Mesendoderm (in vitro differentiated cells): ENCODE measurements at regions not wholly inside any gene's neighbourhood (a gene's known extent, or its start where the extent isn't known, plus 50 kb on each side); places are given as distances from the start of the nearest gene placed in this dataset.

Experiments used
- DNase-seq: peaks from one replicate; pipeline ENCODE4 v3.0.0; 2013
- H2AK5ac ChIP-seq: 2 replicates; pipeline ENCODE4 v1.6.1; 2013; ENCODE audit warnings: low read length, inconsistent platforms
- H2BK120ac ChIP-seq: 2 replicates; pipeline ENCODE4 v1.6.1; 2013; ENCODE audit warnings: low read depth, mild to moderate bottlenecking, low read length, moderate library complexity, mixed read lengths
- H2BK15ac ChIP-seq: replicated peaks from 2 replicates; pipeline ENCODE4 v1.6.1; 2013; ENCODE audit warnings: low read depth, mild to moderate bottlenecking, moderate library complexity
- H2BK5ac ChIP-seq: 2 replicates; pipeline ENCODE4 v1.6.1; 2013; ENCODE audit warnings: low read length, inconsistent platforms
- H3K18ac ChIP-seq: 2 replicates; pipeline ENCODE4 v1.6.1; 2013; ENCODE audit warnings: mild to moderate bottlenecking, low read length, mixed read lengths
- H3K23ac ChIP-seq: one replicate; pipeline ENCODE4 v1.6.1; 2013; ENCODE audit warnings: low read length
- H3K27ac ChIP-seq: 2 replicates; pipeline ENCODE4 v1.5.1; 2013; ENCODE audit warnings: low read depth, mild to moderate bottlenecking, inconsistent platforms, low read length, moderate library complexity
- H3K27me3 ChIP-seq: 2 replicates; pipeline ENCODE4 v1.6.1; 2013; ENCODE audit warnings: low read length, control low read depth, mild to moderate bottlenecking, inconsistent platforms; ENCODE audit not compliant: insufficient read depth, poor library complexity
- H3K36me3 ChIP-seq: 2 replicates; pipeline ENCODE4 v1.6.1; 2013; ENCODE audit warnings: low read length, inconsistent platforms; ENCODE audit not compliant: control insufficient read depth, insufficient read depth
- H3K4ac ChIP-seq: one replicate; pipeline ENCODE4 v1.6.1; 2013; ENCODE audit warnings: low read depth, mild to moderate bottlenecking, low read length, moderate library complexity
- H3K4me1 ChIP-seq: 2 replicates; pipeline ENCODE4 v1.6.1; 2013; ENCODE audit warnings: low read depth, low read length, inconsistent platforms; ENCODE audit not compliant: control insufficient read depth
- H3K4me2 ChIP-seq: 2 replicates; pipeline ENCODE4 v1.6.1; 2013; ENCODE audit warnings: low read length
- H3K4me3 ChIP-seq: 2 replicates; pipeline ENCODE4 v1.5.1; 2013; ENCODE audit warnings: mild to moderate bottlenecking, low read length
- H3K56ac ChIP-seq: one replicate; pipeline ENCODE4 v1.6.1; 2013; ENCODE audit warnings: low read length
- H3K79me1 ChIP-seq: 2 replicates; pipeline ENCODE4 v1.6.1; 2013; ENCODE audit warnings: low read length, inconsistent platforms
- H3K79me2 ChIP-seq: 2 replicates; pipeline ENCODE4 v1.6.1; 2013; ENCODE audit warnings: mild to moderate bottlenecking, low read length; ENCODE audit not compliant: control insufficient read depth, insufficient read depth
- H3K9ac ChIP-seq: 2 replicates; pipeline ENCODE4 v1.6.1; 2013; ENCODE audit warnings: low read length, inconsistent platforms
- H4K5ac ChIP-seq: one replicate; pipeline ENCODE4 v1.6.1; 2013; ENCODE audit warnings: low read length
- H4K8ac ChIP-seq: one replicate; pipeline ENCODE4 v1.6.1; 2013; ENCODE audit warnings: low read depth, mild to moderate bottlenecking, control low read depth, low read length, moderate library complexity
- WGBS: extraction: QIAGEN DNeasy Blood & Tissue Kit; methylation state at CpG from one replicate; pipeline ENCODE4 v1.1.7; 2013; ENCODE audit warnings: low lambda C conversion rate, missing lambda C conversion rate; ENCODE audit not compliant: insufficient coverage; ENCODE audit errors: extremely low coverage; 5-methylcytosine and 5-hydroxymethylcytosine counted together

DNA sequence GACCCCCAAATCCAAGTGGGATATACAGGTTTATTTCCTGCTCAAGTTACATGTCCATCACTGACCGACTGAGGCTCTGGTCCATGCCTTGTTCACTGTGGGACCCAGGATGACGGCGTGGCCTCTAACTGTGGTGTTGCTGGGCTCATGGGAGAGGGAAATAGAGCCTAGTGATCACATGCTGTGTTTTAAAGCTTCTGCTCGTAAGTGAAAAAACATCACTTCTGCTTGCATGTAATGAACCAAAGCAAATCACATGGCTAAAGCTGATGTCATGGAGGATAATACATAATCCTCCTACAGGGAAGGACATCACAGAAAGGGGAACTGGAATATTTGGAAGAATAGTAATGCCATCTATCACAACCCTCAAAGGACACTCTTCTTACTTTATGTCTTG is 107.6 kb downstream of the FASLG start:
- H3K4me2 ChIP-seq: no peak overlapping the region

GRCh38 chr1:172770071-172770470 is 111.2 kb downstream of the FASLG start:
- WGBS: no CpG with 5 or more reads among the region's 1 CpG

More for the DNA sequence above, 107.6 kb downstream of the FASLG start:
- Histone ChIP-seq H3K79me1 (no peaks in the 10 kb centered on the region), H2BK15ac (no peak overlapping the region), H3K36me3 (no peaks in the 10 kb centered on the region), H3K56ac (no peak overlapping the region), H3K27me3 (no peaks in the 10 kb centered on the region), H3K18ac (no peak overlapping the region), H2AK5ac (no peak overlapping the region), H2BK5ac (no peak overlapping the region), H2BK120ac (no peak overlapping the region), H3K4ac (no peak overlapping the region), H3K79me2 (no peaks in the 10 kb centered on the region), H3K23ac (no peak overlapping the region), H3K4me3 (no peak overlapping the region), H3K9ac (no peak overlapping the region), H4K5ac (no peak overlapping the region), H4K8ac (no peak overlapping the region), H3K27ac (no peak overlapping the region), H3K4me1 (no peaks in the 10 kb centered on the region)
- no peak for DNase-seq
- no CpG with 5 or more reads among the region's 4 CpGs for WGBS

GRCh38 chr1:172774561-172774960 is 115.7 kb downstream of the FASLG start:
- no peak overlapping the region for H3K4me2 ChIP-seq
- H3K27ac ChIP-seq: no peak overlapping the region
- no peaks in the 10 kb centered on the region for H3K4me1 ChIP-seq
- no peak overlapping the region for H3K23ac ChIP-seq
- no peak overlapping the region for H3K4ac ChIP-seq
- no peaks in the 10 kb centered on the region for H3K27me3 ChIP-seq
- H4K5ac ChIP-seq: no peak overlapping the region
- H2AK5ac ChIP-seq: no peak overlapping the region
- no peak overlapping the region for H3K18ac ChIP-seq
- H3K36me3 ChIP-seq: no peaks in the 10 kb centered on the region
- DNase-seq: no peak
- H3K4me3 ChIP-seq: no peak overlapping the region
- H3K79me2 ChIP-seq: no peaks in the 10 kb centered on the region
- no peak overlapping the region for H3K56ac ChIP-seq
- H2BK15ac ChIP-seq: no peak overlapping the region
- no peaks in the 10 kb centered on the region for H3K79me1 ChIP-seq
- no peak overlapping the region for H2BK120ac ChIP-seq
- H4K8ac ChIP-seq: no peak overlapping the region
- H3K9ac ChIP-seq: no peak overlapping the region
- H2BK5ac ChIP-seq: no peak overlapping the region
- no CpG with 5 or more reads among the region's 3 CpGs for WGBS

More at GRCh38 chr1:172770071-172770470, 111.2 kb downstream of the FASLG start:
- Histone ChIP-seq H3K9ac (no peak overlapping the region), H3K79me1 (no peaks in the 10 kb centered on the region), H3K4ac (no peak overlapping the region), H3K36me3 (no peaks in the 10 kb centered on the region), H3K27me3 (no peaks in the 10 kb centered on the region), H2BK120ac (no peak overlapping the region), H4K5ac (no peak overlapping the region), H3K56ac (no peak overlapping the region), H3K4me3 (no peak overlapping the region), H3K27ac (no peak overlapping the region), H2BK5ac (no peak overlapping the region), H3K79me2 (no peaks in the 10 kb centered on the region), H3K4me1 (no peaks in the 10 kb centered on the region), H4K8ac (no peak overlapping the region), H3K18ac (no peak overlapping the region), H2BK15ac (no peak overlapping the region), H2AK5ac (no peak overlapping the region), H3K23ac (no peak overlapping the region), H3K4me2 (no peak overlapping the region)
- DNase-seq: no peak

- Histone ChIP-seq H3K27me3 (no peaks in the 10 kb centered on the region), H3K4me3 (no peak overlapping the region), H3K4me1 (no peaks in the 10 kb centered on the region), H4K5ac (no peak overlapping the region), H3K56ac (no peak overlapping the region), H3K4ac (no peak overlapping the region), H3K18ac (no peak overlapping the region), H2BK5ac (no peak overlapping the region), H3K27ac (no peak overlapping the region), H4K8ac (no peak overlapping the region), H2BK15ac (no peak overlapping the region), H3K36me3 (no peaks in the 10 kb centered on the region), H2AK5ac (no peak overlapping the region), H3K23ac (no peak overlapping the region), H3K79me1 (no peaks in the 10 kb centered on the region), H2BK120ac (no peak overlapping the region), H3K79me2 (no peaks in the 10 kb centered on the region), H3K9ac (no peak overlapping the region), H3K4me2 (no peak overlapping the region)
- WGBS: no CpG with 5 or more reads among the region's 3 CpGs
- DNase-seq: no peak
These were observed 116.7 kb downstream of the FASLG start for GRCh38 chr1:172775606-172776005.

DNA sequence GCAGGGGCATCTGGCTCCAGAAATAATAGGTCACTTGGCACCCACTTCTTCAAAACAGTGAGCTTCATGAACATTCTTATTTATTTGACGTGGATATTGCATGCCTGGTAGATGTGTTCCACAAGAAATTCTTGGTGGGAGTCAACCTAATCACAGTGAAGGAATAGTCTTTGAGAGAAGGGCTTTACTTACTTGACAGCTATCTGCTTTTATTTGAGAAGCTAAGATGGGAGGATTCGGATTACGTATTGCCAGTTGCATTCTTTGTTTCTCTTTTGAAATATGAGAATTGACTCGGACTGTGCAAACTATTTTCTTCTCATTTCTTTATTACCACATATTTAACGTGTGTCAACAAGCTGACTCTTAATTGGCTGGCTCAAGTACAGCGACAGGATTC is 117.2 kb downstream of the FASLG start:
- Histone ChIP-seq H3K4me1 (no peaks in the 10 kb centered on the region), H4K8ac (no peak overlapping the region), H3K9ac (no peak overlapping the region), H2AK5ac (no peak overlapping the region), H3K36me3 (no peaks in the 10 kb centered on the region), H3K79me2 (no peaks in the 10 kb centered on the region), H3K56ac (no peak overlapping the region), H3K4me3 (no peak overlapping the region), H2BK120ac (no peak overlapping the region), H3K4me2 (no peak overlapping the region), H2BK5ac (no peak overlapping the region), H3K18ac (no peak overlapping the region), H3K4ac (no peak overlapping the region), H4K5ac (no peak overlapping the region), H3K27ac (no peak overlapping the region), H2BK15ac (no peak overlapping the region), H3K23ac (no peak overlapping the region), H3K79me1 (no peaks in the 10 kb centered on the region), H3K27me3 (no peaks in the 10 kb centered on the region)
- WGBS: no CpG with 5 or more reads among the region's 6 CpGs
- no peak for DNase-seq

DNA sequence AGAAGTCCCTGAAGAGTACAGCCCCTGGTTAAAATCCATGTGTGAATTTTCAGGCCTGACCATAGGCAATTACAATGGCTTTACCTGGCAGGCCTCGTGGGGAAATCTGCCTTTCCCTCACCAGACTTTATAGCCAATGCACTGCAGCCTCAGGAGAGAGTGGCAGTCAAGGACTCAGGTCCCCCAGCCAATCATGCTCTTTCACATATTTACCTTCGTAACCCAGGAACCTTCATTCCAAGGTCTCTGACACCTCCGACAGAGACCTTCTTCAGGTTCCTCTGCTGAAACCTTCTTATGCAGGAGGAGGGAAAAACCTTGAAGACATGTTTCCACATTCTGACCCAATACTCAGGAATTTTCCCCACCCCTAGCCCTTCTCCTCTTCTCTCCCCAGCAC is 118.9 kb downstream of the FASLG start:
- Histone ChIP-seq H4K8ac (no peak overlapping the region), H3K79me1 (no peaks in the 10 kb centered on the region), H2BK15ac (no peak overlapping the region), H3K79me2 (no peaks in the 10 kb centered on the region), H3K18ac (no peak overlapping the region), H3K27me3 (no peaks in the 10 kb centered on the region), H3K27ac (no peak overlapping the region), H3K4ac (no peak overlapping the region), H4K5ac (no peak overlapping the region), H2BK120ac (no peak overlapping the region), H2AK5ac (no peak overlapping the region), H3K23ac (no peak overlapping the region), H3K4me3 (no peak overlapping the region), H3K4me2 (no peak overlapping the region), H3K36me3 (no peaks in the 10 kb centered on the region), H3K9ac (no peak overlapping the region), H2BK5ac (no peak overlapping the region), H3K56ac (no peak overlapping the region), H3K4me1 (no peaks in the 10 kb centered on the region)
- no CpG with 5 or more reads among the region's 3 CpGs for WGBS
- DNase-seq: peak; percentile 68
